Loucy (cell line): ENCODE measurements at regions not wholly inside any gene's neighbourhood (a gene's known extent, or its start where the extent isn't known, plus 50 kb on each side); places are given as distances from the start of the nearest gene placed in this dataset.

Source experiments
- H2AFZ ChIP-seq: fragments of 200-600 bp; sonication (generic); 2 replicates; pipeline ENCODE4 v1.6.0; 2016; ENCODE audit warnings: antibody characterized with exemption, mild to moderate bottlenecking, low read length, moderate library complexity
- H3F3A ChIP-seq: fragments of 200-600 bp; 2 replicates; pipeline ENCODE4 v1.6.0; 2016; ENCODE audit warnings: antibody characterized with exemption, low read depth, mild to moderate bottlenecking
- H3K27me3 ChIP-seq: fragments of 200-600 bp; sonication (generic); 2 replicates; pipeline ENCODE4 v1.6.1; 2014; ENCODE audit warnings: low read length, mild to moderate bottlenecking; ENCODE audit not compliant: insufficient read depth, poor library complexity, severe bottlenecking
- H3K36me3 ChIP-seq: fragments of 200-600 bp; sonication (generic); 2 replicates; pipeline ENCODE4 v1.6.1; 2016; ENCODE audit warnings: low read length; ENCODE audit not compliant: insufficient read depth
- H3K4me1 ChIP-seq: fragments of 200-600 bp; sonication (generic); 2 replicates; pipeline ENCODE4 v1.5.1; 2014; ENCODE audit warnings: low read length, mild to moderate bottlenecking; ENCODE audit not compliant: insufficient read depth, poor library complexity, severe bottlenecking
- H3K4me2 ChIP-seq: fragments of 200-600 bp; sonication (generic); 2 replicates; pipeline ENCODE4 v1.6.0; 2014; ENCODE audit warnings: antibody characterized with exemption, low read length, low read depth, mild to moderate bottlenecking; ENCODE audit not compliant: poor library complexity, severe bottlenecking
- H3K4me3 ChIP-seq: fragments of 200-600 bp; sonication (generic); 2 replicates; pipeline ENCODE4 v1.5.1; 2014; ENCODE audit warnings: low read length, mild to moderate bottlenecking, mixed read lengths; ENCODE audit not compliant: poor library complexity, severe bottlenecking
- H3K79me2 ChIP-seq: fragments of 200-600 bp; sonication (generic); 2 replicates; pipeline ENCODE4 v1.6.1; 2014; ENCODE audit warnings: low read length; ENCODE audit not compliant: insufficient read depth
- H3K9ac ChIP-seq: fragments of 200-600 bp; sonication (generic); 2 replicates; pipeline ENCODE4 v1.6.0; 2014; ENCODE audit warnings: mild to moderate bottlenecking, low read depth, low read length, moderate library complexity; ENCODE audit not compliant: poor library complexity, severe bottlenecking
- H3K9me2 ChIP-seq: fragments of 200-600 bp; sonication (generic); replicated peaks from 2 replicates; pipeline ENCODE4 v1.6.1; 2016; ENCODE audit warnings: low read depth, low read length, mixed read lengths
- H3K9me3 ChIP-seq: fragments of 200-600 bp; sonication (generic); 2 replicates; pipeline ENCODE4 v1.6.1; 2014; ENCODE audit warnings: mild to moderate bottlenecking, antibody characterized with exemption, low read length, low read depth; ENCODE audit not compliant: insufficient read depth
- H4K20me1 ChIP-seq: fragments of 200-600 bp; sonication (generic); 2 replicates; pipeline ENCODE4 v1.6.0; 2014; ENCODE audit warnings: antibody characterized with exemption, low read length, mild to moderate bottlenecking; ENCODE audit not compliant: insufficient read depth, poor library complexity, severe bottlenecking
- EZH2phosphoT487 ChIP-seq: fragments of 200-600 bp; IDR thresholded peaks from 2 replicates; pipeline ENCODE4 v1.6.1; 2018; ENCODE audit warnings: antibody characterized with exemption, mild to moderate bottlenecking, moderate library complexity, borderline replicate concordance
- TF ChIP-seq, protein P1 (sequence below): fragments of 200-600 bp; sonication (generic); conservative IDR thresholded peaks from 2 replicates; pipeline ENCODE4 v1.5.1; 2014; ENCODE audit warnings: mild to moderate bottlenecking, antibody characterized with exemption, low read length

- TF ChIP-seq, protein P1, sequence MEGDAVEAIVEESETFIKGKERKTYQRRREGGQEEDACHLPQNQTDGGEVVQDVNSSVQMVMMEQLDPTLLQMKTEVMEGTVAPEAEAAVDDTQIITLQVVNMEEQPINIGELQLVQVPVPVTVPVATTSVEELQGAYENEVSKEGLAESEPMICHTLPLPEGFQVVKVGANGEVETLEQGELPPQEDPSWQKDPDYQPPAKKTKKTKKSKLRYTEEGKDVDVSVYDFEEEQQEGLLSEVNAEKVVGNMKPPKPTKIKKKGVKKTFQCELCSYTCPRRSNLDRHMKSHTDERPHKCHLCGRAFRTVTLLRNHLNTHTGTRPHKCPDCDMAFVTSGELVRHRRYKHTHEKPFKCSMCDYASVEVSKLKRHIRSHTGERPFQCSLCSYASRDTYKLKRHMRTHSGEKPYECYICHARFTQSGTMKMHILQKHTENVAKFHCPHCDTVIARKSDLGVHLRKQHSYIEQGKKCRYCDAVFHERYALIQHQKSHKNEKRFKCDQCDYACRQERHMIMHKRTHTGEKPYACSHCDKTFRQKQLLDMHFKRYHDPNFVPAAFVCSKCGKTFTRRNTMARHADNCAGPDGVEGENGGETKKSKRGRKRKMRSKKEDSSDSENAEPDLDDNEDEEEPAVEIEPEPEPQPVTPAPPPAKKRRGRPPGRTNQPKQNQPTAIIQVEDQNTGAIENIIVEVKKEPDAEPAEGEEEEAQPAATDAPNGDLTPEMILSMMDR = no peak
- TF ChIP-seq EZH2phosphoT487 = no peak
- peaks cover 5% of the 10 kb centered on the region; the same call in 1 of the 2 replicates for H3K9me3 ChIP-seq
- H2AFZ ChIP-seq = no peak overlapping the region
- no peaks in the 10 kb centered on the region for H3F3A ChIP-seq
- no peaks in the 10 kb centered on the region for H3K9me2 ChIP-seq
- H3K36me3 ChIP-seq = no peaks in the 10 kb centered on the region
- no peaks in the 10 kb centered on the region for H3K4me1 ChIP-seq
- no peaks in the 10 kb centered on the region for H3K27me3 ChIP-seq
- no peaks in the 10 kb centered on the region for H4K20me1 ChIP-seq
- H3K4me3 ChIP-seq = no peak overlapping the region
- no peak overlapping the region for H3K4me2 ChIP-seq
- H3K79me2 ChIP-seq = no peaks in the 10 kb centered on the region
- no peak overlapping the region for H3K9ac ChIP-seq
Observed at GRCh38 chr4:164621886-164622521, 131.9 kb upstream of the SMIM31 start.

GRCh38 chr4:164623099-164623498 lies 130.8 kb upstream of the SMIM31 start:
- TF ChIP-seq EZH2phosphoT487 = no peak
- TF ChIP-seq, protein P1 = no peak
- H3K9me3 ChIP-seq = peaks cover 5% of the 10 kb centered on the region; the same call in 1 of the 2 replicates
- H3K36me3 ChIP-seq = no peaks in the 10 kb centered on the region

DNA sequence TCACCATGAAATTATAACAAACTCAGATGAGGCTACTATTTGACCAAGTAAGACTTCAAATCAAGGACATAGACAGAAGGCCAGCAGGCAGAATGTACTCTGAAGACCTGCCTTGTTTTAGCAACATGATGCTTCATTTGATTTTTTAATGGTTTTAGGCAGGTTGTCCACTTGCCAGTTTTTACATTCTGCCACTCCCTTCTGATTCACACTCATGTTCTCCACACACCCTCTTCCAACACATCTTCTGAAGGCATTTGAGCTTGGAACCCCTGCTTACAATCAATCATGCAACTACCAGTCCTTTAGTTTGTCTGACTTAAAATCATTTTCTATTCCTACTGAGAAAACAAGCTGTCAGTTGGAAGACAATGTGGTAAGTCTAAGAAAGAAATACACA lies 114.9 kb upstream of the SMIM31 start:
- no peaks in the 10 kb centered on the region for H3K9me2 ChIP-seq
- H3K79me2 ChIP-seq = no peaks in the 10 kb centered on the region
- TF ChIP-seq EZH2phosphoT487 = no peak
- TF ChIP-seq, protein P1 = no peak
- H4K20me1 ChIP-seq = no peaks in the 10 kb centered on the region
- H3K4me3 ChIP-seq = no peak overlapping the region
- H3K4me2 ChIP-seq = no peak overlapping the region
- H3K4me1 ChIP-seq = no peaks in the 10 kb centered on the region
- no peaks in the 10 kb centered on the region for H3K36me3 ChIP-seq
- H3F3A ChIP-seq = no peaks in the 10 kb centered on the region
- no peak overlapping the region for H3K9ac ChIP-seq
- H3K27me3 ChIP-seq = no peaks in the 10 kb centered on the region
- no peak overlapping the region for H2AFZ ChIP-seq
- H3K9me3 ChIP-seq = no peaks in the 10 kb centered on the region

More at GRCh38 chr4:164623099-164623498, 130.8 kb upstream of the SMIM31 start:
- Histone ChIP-seq H3K79me2 (no peaks in the 10 kb centered on the region), H3K4me1 (no peaks in the 10 kb centered on the region), H3K9me2 (no peaks in the 10 kb centered on the region), H4K20me1 (no peaks in the 10 kb centered on the region), H3K27me3 (no peaks in the 10 kb centered on the region), H3K9ac (no peak overlapping the region), H3K4me2 (no peak overlapping the region), H3K4me3 (no peak overlapping the region), H2AFZ (no peak overlapping the region), H3F3A (no peaks in the 10 kb centered on the region)
